NB4 (cell line): ENCODE measurements at regions not wholly inside any gene's neighbourhood (a gene's known extent, or its start where the extent isn't known, plus 50 kb on each side); places are given as distances from the start of the nearest gene placed in this dataset.
"Not testable (repeated sequence)": the region's sequence is repeated elsewhere in the genome, so short reads cannot be mapped to it uniquely, and the experiment has no call there.

Experiments
- DNase-seq: peaks from one replicate; pipeline ENCODE4 v3.0.0; 2010; ENCODE audit warnings: low read depth
- H3K4me3 ChIP-seq: one replicate; pipeline ENCODE4 v1.5.1; 2011; ENCODE audit warnings: mild to moderate bottlenecking, low read depth, low read length, moderate library complexity
- CTCF ChIP-seq: IDR thresholded peaks from one replicate; pipeline ENCODE4 v1.5.1; 2012; ENCODE audit warnings: low read depth, low read length
- MAX ChIP-seq: IDR thresholded peaks from 2 replicates; pipeline ENCODE4 v1.6.1; 2011; ENCODE audit warnings: low read depth, low read length
- MYC ChIP-seq: IDR thresholded peaks from 2 replicates; pipeline ENCODE4 v1.6.1; 2011; ENCODE audit warnings: low read depth, low read length
- POLR2A ChIP-seq: IDR thresholded peaks from 2 replicates; pipeline ENCODE4 v1.6.1; 2011; ENCODE audit warnings: mild to moderate bottlenecking; ENCODE audit not compliant: insufficient read length; ENCODE audit errors: extremely low read depth

- no peak for TF ChIP-seq MYC
- no peak for TF ChIP-seq MAX
- TF ChIP-seq POLR2A = no peak
- TF ChIP-seq CTCF = no peak
- no peak for DNase-seq
- no peak overlapping the region for H3K4me3 ChIP-seq
These were observed 170.3 kb downstream of the VEGFC start for GRCh38 chr4:176622251-176622948.

GRCh38 chr4:176624983-176625610 lies 167.6 kb downstream of the VEGFC start:
- H3K4me3 ChIP-seq, DNase-seq: not testable (repeated sequence)

GRCh38 chr4:176627916-176628315 lies 164.8 kb downstream of the VEGFC start:
- DNase-seq = no peak
- no peak for TF ChIP-seq CTCF
- no peak for TF ChIP-seq MYC
- TF ChIP-seq MAX = no peak
- TF ChIP-seq POLR2A = no peak
- no peak overlapping the region for H3K4me3 ChIP-seq

GRCh38 chr4:176631611-176632010 lies 161.1 kb downstream of the VEGFC start:
- H3K4me3 ChIP-seq = no peak overlapping the region
- no peak for DNase-seq
- no peak for TF ChIP-seq MAX
- TF ChIP-seq MYC = no peak
- TF ChIP-seq POLR2A = no peak
- TF ChIP-seq CTCF = no peak
